ENCODE measurements at regions not wholly inside any gene's neighbourhood (a gene's known extent, or its start where the extent isn't known, plus 50 kb on each side); places are given as distances from the start of the nearest gene placed in this dataset.
A peak's percentile ranks its signal among the peaks of the same experiment; 100 is the strongest.

DNA sequence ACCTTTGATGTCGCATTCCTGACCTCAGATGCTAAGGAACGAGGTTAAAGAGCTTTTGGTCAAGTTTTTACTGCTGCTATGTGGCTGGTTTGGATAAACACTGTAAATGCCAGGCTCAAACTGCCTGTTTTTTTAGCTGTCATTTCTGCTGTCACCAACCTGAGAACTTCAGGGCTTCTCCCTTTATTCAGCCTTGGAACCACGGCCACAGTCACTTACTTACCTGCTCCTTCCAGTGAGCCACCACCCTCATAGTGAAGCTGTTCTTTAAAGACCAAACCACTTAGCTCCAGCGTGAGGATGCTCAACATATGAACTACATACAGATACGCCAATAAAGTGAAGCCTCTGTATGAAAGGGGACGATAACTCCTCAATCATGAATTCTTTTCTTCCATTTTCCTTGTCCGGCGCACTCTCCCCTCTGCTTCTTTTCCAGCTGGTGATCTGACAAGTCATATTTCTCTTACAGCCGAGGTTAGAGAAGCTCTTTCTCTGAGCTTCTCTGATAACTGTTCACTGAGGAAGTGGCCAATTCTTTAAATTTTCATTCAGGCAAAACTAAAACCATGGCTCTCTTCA, 152.8 kb upstream of the ANK2 start (continued):
- TF ChIP-seq, protein P1, sequence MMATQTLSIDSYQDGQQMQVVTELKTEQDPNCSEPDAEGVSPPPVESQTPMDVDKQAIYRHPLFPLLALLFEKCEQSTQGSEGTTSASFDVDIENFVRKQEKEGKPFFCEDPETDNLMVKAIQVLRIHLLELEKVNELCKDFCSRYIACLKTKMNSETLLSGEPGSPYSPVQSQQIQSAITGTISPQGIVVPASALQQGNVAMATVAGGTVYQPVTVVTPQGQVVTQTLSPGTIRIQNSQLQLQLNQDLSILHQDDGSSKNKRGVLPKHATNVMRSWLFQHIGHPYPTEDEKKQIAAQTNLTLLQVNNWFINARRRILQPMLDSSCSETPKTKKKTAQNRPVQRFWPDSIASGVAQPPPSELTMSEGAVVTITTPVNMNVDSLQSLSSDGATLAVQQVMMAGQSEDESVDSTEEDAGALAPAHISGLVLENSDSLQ (IDR thresholded peaks at IDR 0.05) = no peak
- TF ChIP-seq, protein P2, sequence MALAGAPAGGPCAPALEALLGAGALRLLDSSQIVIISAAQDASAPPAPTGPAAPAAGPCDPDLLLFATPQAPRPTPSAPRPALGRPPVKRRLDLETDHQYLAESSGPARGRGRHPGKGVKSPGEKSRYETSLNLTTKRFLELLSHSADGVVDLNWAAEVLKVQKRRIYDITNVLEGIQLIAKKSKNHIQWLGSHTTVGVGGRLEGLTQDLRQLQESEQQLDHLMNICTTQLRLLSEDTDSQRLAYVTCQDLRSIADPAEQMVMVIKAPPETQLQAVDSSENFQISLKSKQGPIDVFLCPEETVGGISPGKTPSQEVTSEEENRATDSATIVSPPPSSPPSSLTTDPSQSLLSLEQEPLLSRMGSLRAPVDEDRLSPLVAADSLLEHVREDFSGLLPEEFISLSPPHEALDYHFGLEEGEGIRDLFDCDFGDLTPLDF (CRISPR knock-in tag; IDR thresholded peaks at IDR 0.05) = no peak
- no peak for TF ChIP-seq NR2C1 (IDR thresholded peaks at IDR 0.05)
- TF ChIP-seq NR2C1 (tag; IDR thresholded peaks at IDR 0.05) = no peak
- TF ChIP-seq MTA2 (IDR thresholded peaks at IDR 0.05; ENCODE audit: low read depth) = no peak
- TF ChIP-seq RHOXF2B (CRISPR knock-in tag; conservative IDR thresholded peaks at IDR 0.05) = no peak
- no peak for TF ChIP-seq CBX2 (IDR thresholded peaks at IDR 0.05; ENCODE audit: insufficient read depth, low read length, poor library complexity, severe bottlenecking)

DNA sequence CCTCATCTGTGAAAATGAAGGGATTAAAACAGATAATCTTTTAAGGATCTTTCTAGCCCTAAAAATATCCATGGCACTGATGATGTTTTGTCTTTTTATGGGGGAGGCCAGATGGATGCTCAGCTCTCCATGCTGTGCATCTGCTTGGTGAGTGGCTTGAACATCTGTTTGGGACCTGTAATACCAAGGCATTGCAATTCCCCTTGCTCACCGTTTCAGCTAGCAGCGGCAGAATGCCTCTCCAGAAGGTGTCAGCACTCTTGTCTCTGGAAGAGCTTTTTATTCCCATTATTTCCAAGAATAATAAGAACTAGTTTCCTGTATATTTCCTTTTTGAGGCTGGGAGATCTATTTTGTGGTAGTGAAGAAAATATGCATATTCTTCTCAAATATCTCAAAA, 151.9 kb upstream of the ANK2 start:
- intact Hi-C loops (cut with micrococcal nuclease) (no loop called here), in situ Hi-C loops (cut with MboI) (no loop called here)
- H3K4me1 ChIP-seq (replicated peaks in 1 of 2; ENCODE audit: control insufficient read depth in 2 of 2, insufficient read depth in 2 of 2, low read length in 2 of 2) = no peaks in the 10 kb centered on the region
- DNase-seq (ENCODE audit: extremely low read depth in 1 of 4, low spot score in 3 of 4) (peak in 1 of 4 experiments; percentile 3), ATAC-seq (no peak), FAIRE-seq (no peak)
- no peaks in the 10 kb centered on the region for H3K9me3 ChIP-seq (replicated peaks; ENCODE audit: control insufficient read depth, insufficient read depth, low read depth, low read length)
- no peak overlapping the region for H3K4me3 ChIP-seq
- WGBS (ENCODE audit: insufficient coverage, low coverage, missing lambda C conversion rate) = 0% methylated on average over 2 of the region's 2 CpGs
- no peak overlapping the region for H3K4me2 ChIP-seq (ENCODE audit: insufficient read depth, low read length)
- no peak overlapping the region for H3K9ac ChIP-seq (ENCODE audit: insufficient read depth in 1 of 2, low read depth in 2 of 2, low read length in 2 of 2)
- BruUV-seq (replicated peaks) = no TSS peak
- CTCF ChIA-PET (ENCODE audit: low intra/inter-chr PET ratio) = no interaction called here
- H3K36me3 ChIP-seq (ENCODE audit: control insufficient read depth, insufficient read depth, low read length) = no peaks in the 10 kb centered on the region
- H3K27me3 ChIP-seq (ENCODE audit: control insufficient read depth in 2 of 2, insufficient read depth in 2 of 2, low read length in 2 of 2) = no peaks in the 10 kb centered on the region
- H2AFZ ChIP-seq (ENCODE audit: low read depth, low read length) = no peak overlapping the region
- no peaks in the 10 kb centered on the region for H3K79me2 ChIP-seq (ENCODE audit: control insufficient read depth, insufficient read depth, low read length)
- POLR2A ChIA-PET = interaction anchor here (1.5 to 1.7 kb wide), 2 partner anchors 12 to 13 kb away, joined by 3 to 4 read pairs; no protein-coding TSS in a partner anchor
- H3K27ac ChIP-seq (ENCODE audit: extremely low read depth, low read depth, low read length) = no peak overlapping the region
- H4K20me1 ChIP-seq (replicated peaks; ENCODE audit: control insufficient read depth, insufficient read depth, low read length) = no peaks in the 10 kb centered on the region
- H3K9me1 ChIP-seq (ENCODE audit: control insufficient read depth, insufficient read depth, low read length) = no peaks in the 10 kb centered on the region
- TF ChIP-seq, protein P3, sequence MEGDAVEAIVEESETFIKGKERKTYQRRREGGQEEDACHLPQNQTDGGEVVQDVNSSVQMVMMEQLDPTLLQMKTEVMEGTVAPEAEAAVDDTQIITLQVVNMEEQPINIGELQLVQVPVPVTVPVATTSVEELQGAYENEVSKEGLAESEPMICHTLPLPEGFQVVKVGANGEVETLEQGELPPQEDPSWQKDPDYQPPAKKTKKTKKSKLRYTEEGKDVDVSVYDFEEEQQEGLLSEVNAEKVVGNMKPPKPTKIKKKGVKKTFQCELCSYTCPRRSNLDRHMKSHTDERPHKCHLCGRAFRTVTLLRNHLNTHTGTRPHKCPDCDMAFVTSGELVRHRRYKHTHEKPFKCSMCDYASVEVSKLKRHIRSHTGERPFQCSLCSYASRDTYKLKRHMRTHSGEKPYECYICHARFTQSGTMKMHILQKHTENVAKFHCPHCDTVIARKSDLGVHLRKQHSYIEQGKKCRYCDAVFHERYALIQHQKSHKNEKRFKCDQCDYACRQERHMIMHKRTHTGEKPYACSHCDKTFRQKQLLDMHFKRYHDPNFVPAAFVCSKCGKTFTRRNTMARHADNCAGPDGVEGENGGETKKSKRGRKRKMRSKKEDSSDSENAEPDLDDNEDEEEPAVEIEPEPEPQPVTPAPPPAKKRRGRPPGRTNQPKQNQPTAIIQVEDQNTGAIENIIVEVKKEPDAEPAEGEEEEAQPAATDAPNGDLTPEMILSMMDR (IDR thresholded peaks at IDR 0.05 in 2 of 3, conservative IDR thresholded peaks at IDR 0.05 in 1 of 3; ENCODE audit: insufficient read depth in 2 of 3, low read depth in 1 of 3, low read length in 3 of 3) = 0 out of 6 replicates have a peak, but pooled peaks of 1 of the 3 experiments have one; percentile 12
